Kidney (tissue), 13 donors: ENCODE measurements at regions not wholly inside any gene's neighbourhood (a gene's known extent, or its start where the extent isn't known, plus 50 kb on each side); places are given as distances from the start of the nearest gene placed in this dataset.

Experiments
- DNase-seq, 5 donors: peaks; one replicate each; pipeline ENCODE4 v3.0.0-alpha.2; 2013 to 2020
- FAIRE-seq: peaks from 2 replicates; lab custom pipeline; 2012; peaks lifted over from hg19 to GRCh38; lab: Jason Lieb, UNC
- H3K27ac ChIP-seq, 2 donors: one replicate each; pipeline ENCODE4 v1.7.0; 2013; ENCODE audit warnings: low read depth in 2 of 2, low read length in 2 of 2, inconsistent platforms in 1 of 2
- H3K27me3 ChIP-seq: one replicate; pipeline ENCODE4 v1.7.1; 2013; ENCODE audit warnings: low read length, inconsistent platforms; ENCODE audit not compliant: control insufficient read depth, insufficient read depth
- H3K36me3 ChIP-seq, 3 donors: one replicate each; pipeline versions ENCODE4 v1.7.0 to v1.7.1; 2013; ENCODE audit warnings: low read length in 3 of 3, control low read depth in 1 of 3, inconsistent platforms in 1 of 3; ENCODE audit not compliant: insufficient read depth in 3 of 3, control insufficient read depth in 2 of 3
- H3K4me1 ChIP-seq, 3 donors: one replicate each; pipeline versions ENCODE4 v1.7.0 to v1.7.1; 2013; ENCODE audit warnings: low read length in 3 of 3, inconsistent platforms in 1 of 3, low read depth in 1 of 3; ENCODE audit not compliant: control insufficient read depth in 2 of 3, insufficient read depth in 2 of 3
- H3K4me3 ChIP-seq, 3 donors: one replicate each; pipeline versions ENCODE4 v1.7.0 to v1.8.1; 2013; ENCODE audit warnings: low read length in 3 of 3, control low read depth in 1 of 3, inconsistent platforms in 1 of 3
- H3K9ac ChIP-seq, 3 donors: one replicate each; pipeline versions ENCODE4 v1.7.0 to v1.7.1; 2013; ENCODE audit warnings: low read length in 3 of 3, control low read depth in 1 of 3, inconsistent platforms in 1 of 3
- H3K9me3 ChIP-seq, 3 donors: one replicate each; pipeline versions ENCODE4 v1.7.0 to v1.7.1; 2013; ENCODE audit warnings: low read length in 3 of 3, control low read depth in 1 of 3, inconsistent platforms in 1 of 3; ENCODE audit not compliant: control insufficient read depth in 2 of 3, insufficient read depth in 1 of 3
- intact Hi-C: fragments of 100-400 bp; cut with DNase I; formaldehyde crosslinking; loops from one replicate; pipeline ENCODE4 v1.11.1; 2022
- TF ChIP-seq, protein P1 (sequence below): IDR thresholded peaks from 3 replicates; pipeline ENCODE4 v1.5.1; 2012; ENCODE audit warnings: mild to moderate bottlenecking, moderate library complexity, borderline replicate concordance; ENCODE audit not compliant: insufficient read depth; ENCODE audit errors: extremely low read depth
- donor health status: control.
- donor health status: control.
- donor health status: control.
- donor health status: control.
- donor health status: control.
- donor health status: DM: yes; HTN: yes; CAD: no.
- donor health status: Normal renal cell carcinoma (clear cell type).

DNA sequence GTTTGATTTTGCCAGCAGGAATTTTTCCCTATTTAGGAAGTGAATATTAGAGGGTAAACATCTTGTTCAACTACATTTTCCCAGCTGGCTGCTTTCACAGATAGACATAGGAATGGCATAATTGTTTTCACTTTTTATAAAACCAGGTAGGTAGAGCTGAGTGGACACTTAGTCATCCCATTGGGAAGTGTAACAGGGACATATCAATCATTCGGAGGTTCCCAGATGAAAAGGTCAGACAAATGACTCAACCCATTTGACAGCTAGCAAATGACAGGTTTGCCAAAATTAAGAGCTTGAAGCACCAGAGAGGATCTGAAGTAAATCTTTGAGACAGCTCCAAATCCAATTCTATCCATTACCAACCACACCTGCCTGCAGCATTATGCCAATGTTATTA lies 205.3 kb downstream of the SLC39A8 start:
- H3K9me3 ChIP-seq: no peaks in the 10 kb centered on the region
- H3K9ac ChIP-seq: no peak overlapping the region
- DNase-seq: no peak
- H3K27ac ChIP-seq: no peak overlapping the region
- TF ChIP-seq, protein P1, sequence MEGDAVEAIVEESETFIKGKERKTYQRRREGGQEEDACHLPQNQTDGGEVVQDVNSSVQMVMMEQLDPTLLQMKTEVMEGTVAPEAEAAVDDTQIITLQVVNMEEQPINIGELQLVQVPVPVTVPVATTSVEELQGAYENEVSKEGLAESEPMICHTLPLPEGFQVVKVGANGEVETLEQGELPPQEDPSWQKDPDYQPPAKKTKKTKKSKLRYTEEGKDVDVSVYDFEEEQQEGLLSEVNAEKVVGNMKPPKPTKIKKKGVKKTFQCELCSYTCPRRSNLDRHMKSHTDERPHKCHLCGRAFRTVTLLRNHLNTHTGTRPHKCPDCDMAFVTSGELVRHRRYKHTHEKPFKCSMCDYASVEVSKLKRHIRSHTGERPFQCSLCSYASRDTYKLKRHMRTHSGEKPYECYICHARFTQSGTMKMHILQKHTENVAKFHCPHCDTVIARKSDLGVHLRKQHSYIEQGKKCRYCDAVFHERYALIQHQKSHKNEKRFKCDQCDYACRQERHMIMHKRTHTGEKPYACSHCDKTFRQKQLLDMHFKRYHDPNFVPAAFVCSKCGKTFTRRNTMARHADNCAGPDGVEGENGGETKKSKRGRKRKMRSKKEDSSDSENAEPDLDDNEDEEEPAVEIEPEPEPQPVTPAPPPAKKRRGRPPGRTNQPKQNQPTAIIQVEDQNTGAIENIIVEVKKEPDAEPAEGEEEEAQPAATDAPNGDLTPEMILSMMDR: no peak
- H3K4me1 ChIP-seq: no peaks in the 10 kb centered on the region
- no peaks in the 10 kb centered on the region for H3K36me3 ChIP-seq
- FAIRE-seq: no peak
- no peaks in the 10 kb centered on the region for H3K27me3 ChIP-seq
- H3K4me3 ChIP-seq: no peak overlapping the region
- intact Hi-C loops: no loop called here

GRCh38 chr4:102139132-102139573 lies 206.1 kb downstream of the SLC39A8 start:
- Histone ChIP-seq H3K9me3 (no peaks in the 10 kb centered on the region), H3K4me1 (no peaks in the 10 kb centered on the region), H3K9ac (no peak overlapping the region), H3K27me3 (no peaks in the 10 kb centered on the region), H3K27ac (no peak overlapping the region), H3K36me3 (no peaks in the 10 kb centered on the region), H3K4me3 (no peak overlapping the region)
- FAIRE-seq (no peak), DNase-seq (peak in 1 of 5 donors; percentile 44)
- intact Hi-C loops: no loop called here
- TF ChIP-seq, protein P1: no peak

- Histone ChIP-seq H3K36me3 (no peaks in the 10 kb centered on the region), H3K4me1 (no peaks in the 10 kb centered on the region), H3K9ac (no peak overlapping the region), H3K27me3 (no peaks in the 10 kb centered on the region), H3K27ac (no peak overlapping the region), H3K9me3 (no peaks in the 10 kb centered on the region), H3K4me3 (no peak overlapping the region)
- FAIRE-seq (no peak), DNase-seq (no peak)
- intact Hi-C loops: no loop called here
- TF ChIP-seq, protein P1: no peak
Measured at GRCh38 chr4:102137217-102137616, 208.1 kb downstream of the SLC39A8 start.

DNA sequence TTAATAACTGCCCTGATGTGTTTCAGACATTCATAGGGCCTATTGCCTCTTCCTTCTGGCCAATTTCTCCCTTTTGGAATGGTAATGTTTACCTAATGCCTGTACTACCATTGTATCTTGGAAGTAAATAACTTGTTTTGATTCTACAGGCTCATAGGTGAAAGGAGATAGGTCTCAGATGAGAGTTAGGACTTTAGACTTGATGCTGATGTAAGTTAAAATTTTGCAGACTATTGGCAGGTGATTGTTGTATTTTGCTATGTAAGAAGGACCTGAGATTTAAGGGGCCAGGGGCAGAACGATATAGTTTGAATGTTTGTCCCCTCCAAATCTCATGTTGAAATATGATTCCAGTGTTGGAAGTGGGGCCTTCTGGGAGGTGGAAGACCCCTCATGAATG lies 215.5 kb downstream of the SLC39A8 start:
- H3K27ac ChIP-seq: no peak overlapping the region
- FAIRE-seq (no peak), DNase-seq (no peak)
- H3K4me1 ChIP-seq: no peaks in the 10 kb centered on the region
- no peak overlapping the region for H3K4me3 ChIP-seq
- intact Hi-C loops: no loop called here
- TF ChIP-seq, protein P1: no peak
- no peaks in the 10 kb centered on the region for H3K27me3 ChIP-seq
- no peak overlapping the region for H3K9ac ChIP-seq
- H3K9me3 ChIP-seq: no peaks in the 10 kb centered on the region
- no peaks in the 10 kb centered on the region for H3K36me3 ChIP-seq
